GM12878 (cell line): ENCODE measurements at regions not wholly inside any gene's neighbourhood (a gene's known extent, or its start where the extent isn't known, plus 50 kb on each side); places are given as distances from the start of the nearest gene placed in this dataset.

Experiments
- IRF4 ChIP-seq: IDR thresholded peaks from 2 replicates; pipeline ENCODE4 v1.6.1; 2011; ENCODE audit warnings: low read depth, low read length
- POLR2AphosphoS5 ChIP-seq: IDR thresholded peaks from 2 replicates; pipeline ENCODE4 v1.6.1; 2011; ENCODE audit warnings: mild to moderate bottlenecking, low read length, inconsistent platforms

GRCh38 chr4:163245044-163245728 is 78.5 kb upstream of the NAF1 start:
- TF ChIP-seq IRF4 (no peak), POLR2AphosphoS5 (no peak)
